Esophagus muscularis mucosa (tissue), 3 donors: ENCODE measurements at regions not wholly inside any gene's neighbourhood (a gene's known extent, or its start where the extent isn't known, plus 50 kb on each side); places are given as distances from the start of the nearest gene placed in this dataset.

Experiments used
- CTCF ChIP-seq, 3 experiments: fragments of 200-600 bp in 2 of 3; fragments of 450-650 bp in 1 of 3; sonication (generic) in 2 of 3; IDR thresholded peaks; one replicate each; pipeline ENCODE4 v1.5.1; 2017 to 2019; ENCODE audit warnings: antibody characterized with exemption in 3 of 3, mild to moderate bottlenecking in 2 of 3, moderate library complexity in 1 of 3
- POLR2A ChIP-seq: fragments of 450-650 bp; IDR thresholded peaks from one replicate; pipeline ENCODE4 v1.6.1; 2017; ENCODE audit warnings: antibody characterized with exemption, moderate library complexity, mild to moderate bottlenecking, low read depth

- TF ChIP-seq CTCF (IDR thresholded peaks at IDR 0.05) (no peak), POLR2A (no peak)
Measured at GRCh38 chr3:27617552-27617951, 104.6 kb downstream of the EOMES start.
